Peyer's patch (tissue), 4 donors: ENCODE measurements at regions not wholly inside any gene's neighbourhood (a gene's known extent, or its start where the extent isn't known, plus 50 kb on each side); places are given as distances from the start of the nearest gene placed in this dataset.

Experiments used
- DNase-seq, 3 donors: peaks; one replicate each; pipeline ENCODE4 v3.0.0-alpha.2; 2017 to 2019
- H3K27ac ChIP-seq, 4 donors: fragments of 200-600 bp; sonication (generic); one replicate each; pipeline ENCODE4 v1.5.1; 2016 to 2019
- H3K27me3 ChIP-seq, 2 donors: fragments of 200-600 bp; sonication (generic); one replicate each; pipeline ENCODE4 v1.5.1; 2019
- H3K36me3 ChIP-seq, 3 donors: fragments of 200-600 bp; sonication (generic); one replicate each; pipeline ENCODE4 v1.5.1; 2016 to 2019
- H3K4me1 ChIP-seq, 4 donors: fragments of 200-600 bp; sonication (generic); one replicate each; pipeline ENCODE4 v1.5.1; 2016 to 2019
- H3K4me3 ChIP-seq, 4 donors: fragments of 200-600 bp; sonication (generic); 1 replicate in 3 of 4; 2 replicates in 1 of 4; pipeline ENCODE4 v1.5.1; 2016 to 2019; ENCODE audit warnings: mild to moderate bottlenecking in 1 of 4
- H3K9me3 ChIP-seq, 4 donors: fragments of 200-600 bp; sonication (generic); one replicate each; pipeline ENCODE4 v1.5.1; 2016 to 2019; ENCODE audit warnings: mild to moderate bottlenecking in 1 of 4
- CTCF ChIP-seq, 6 experiments: fragments of 450-650 bp in 4 of 6; fragments of 200-600 bp in 2 of 6; sonication (generic) in 1 of 6; IDR thresholded peaks; one replicate each; pipeline ENCODE4 v1.5.1; 2017 to 2019; ENCODE audit warnings: antibody characterized with exemption in 6 of 6, mild to moderate bottlenecking in 3 of 6, moderate library complexity in 1 of 6
- POLR2A ChIP-seq, 2 donors: fragments of 450-650 bp; IDR thresholded peaks; one replicate each; pipeline ENCODE4 v1.5.1; 2017; ENCODE audit warnings: antibody characterized with exemption in 2 of 2, mild to moderate bottlenecking in 2 of 2, moderate library complexity in 2 of 2

GRCh38 chr1:90512441-90512840 lies 204.7 kb downstream of the BARHL2 start:
- Histone ChIP-seq H3K36me3 (no peaks in the 10 kb centered on the region), H3K4me3 (no peak overlapping the region), H3K9me3 (no peaks in the 10 kb centered on the region), H3K27me3 (no peaks in the 10 kb centered on the region), H3K4me1 (no peaks in the 10 kb centered on the region), H3K27ac (no peak overlapping the region)
- DNase-seq = no peak
- TF ChIP-seq CTCF (IDR thresholded peaks at IDR 0.05) (no peak), POLR2A (IDR thresholded peaks at IDR 0.05) (no peak)

GRCh38 chr1:90510143-90510542 lies 207.0 kb downstream of the BARHL2 start:
- Histone ChIP-seq H3K4me1 (no peaks in the 10 kb centered on the region), H3K9me3 (no peaks in the 10 kb centered on the region), H3K36me3 (no peaks in the 10 kb centered on the region), H3K27ac (no peak overlapping the region), H3K4me3 (no peak overlapping the region), H3K27me3 (no peaks in the 10 kb centered on the region)
- DNase-seq = no peak
- no peak for TF ChIP-seq POLR2A (IDR thresholded peaks at IDR 0.05)
- TF ChIP-seq CTCF (IDR thresholded peaks at IDR 0.05) = no peak

GRCh38 chr1:90509225-90510048 lies 207.7 kb downstream of the BARHL2 start:
- Histone ChIP-seq H3K27me3 (no peaks in the 10 kb centered on the region), H3K9me3 (no peaks in the 10 kb centered on the region), H3K36me3 (no peaks in the 10 kb centered on the region), H3K4me3 (no peak overlapping the region), H3K27ac (no peak overlapping the region), H3K4me1 (no peaks in the 10 kb centered on the region)
- no peak for DNase-seq
- TF ChIP-seq CTCF (IDR thresholded peaks at IDR 0.05) (no peak), POLR2A (IDR thresholded peaks at IDR 0.05) (no peak)

GRCh38 chr1:90508376-90509167 lies 208.5 kb downstream of the BARHL2 start:
- Histone ChIP-seq H3K27ac (no peak overlapping the region), H3K36me3 (no peaks in the 10 kb centered on the region), H3K4me1 (no peaks in the 10 kb centered on the region), H3K9me3 (no peaks in the 10 kb centered on the region), H3K27me3 (no peaks in the 10 kb centered on the region), H3K4me3 (no peak overlapping the region)
- no peak for TF ChIP-seq CTCF (IDR thresholded peaks at IDR 0.05)
- TF ChIP-seq POLR2A (IDR thresholded peaks at IDR 0.05) = no peak
- DNase-seq = no peak

GRCh38 chr1:90507173-90507572 lies 209.9 kb downstream of the BARHL2 start:
- Histone ChIP-seq H3K4me3 (no peak overlapping the region), H3K36me3 (no peaks in the 10 kb centered on the region), H3K4me1 (no peaks in the 10 kb centered on the region), H3K27me3 (no peaks in the 10 kb centered on the region), H3K9me3 (no peaks in the 10 kb centered on the region), H3K27ac (no peak overlapping the region)
- no peak for DNase-seq
- TF ChIP-seq POLR2A (IDR thresholded peaks at IDR 0.05) (no peak), CTCF (IDR thresholded peaks at IDR 0.05) (no peak)
